PC-3 (cell line): ENCODE measurements at regions not wholly inside any gene's neighbourhood (a gene's known extent, or its start where the extent isn't known, plus 50 kb on each side); places are given as distances from the start of the nearest gene placed in this dataset.

Source experiments
- ATAC-seq: fragments of 200-7000 bp; cut with Tn5 transposase; 2 replicates; pipeline ENCODE4 v1.9.1; 2020; ENCODE audit warnings: mild to moderate bottlenecking, moderate library complexity
- BruUV-seq: library from RNA; stranded (reverse); fragments of 400-500 nt; replicated peaks from 2 replicates; lab custom pipeline; 2021; lab: Mats Ljungman, UMichigan
- CTCF ChIA-PET: fragments of 300-600 bp; sonication (Branson Sonifier 250); formaldehyde crosslinking; loops from one replicate; lab custom pipeline; 2022; ENCODE audit warnings: antibody characterized with exemption; lab: Charles Lee
- POLR2A ChIA-PET: fragments of 300-600 bp; sonication (Branson Sonifier 250); formaldehyde crosslinking; loops from one replicate; lab custom pipeline; 2022; ENCODE audit warnings: antibody characterized with exemption; ENCODE audit not compliant: unreplicated experiment; lab: Charles Lee
- DNase-seq: peaks from one replicate; pipeline ENCODE4 v3.0.0-alpha.2; 2015
- H2AFZ ChIP-seq: fragments of 300-600 bp; sonication (generic); 2 replicates; pipeline ENCODE4 v1.6.0; 2016; ENCODE audit warnings: antibody characterized with exemption, low read length
- H3F3A ChIP-seq: fragments of 300-600 bp; sonication (generic); one replicate; pipeline ENCODE4 v1.6.0; 2017; ENCODE audit warnings: antibody characterized with exemption, low read length, control low read depth, mild to moderate bottlenecking; ENCODE audit not compliant: unreplicated experiment
- H3K27ac ChIP-seq: fragments of 300-600 bp; sonication (generic); 2 replicates; pipeline ENCODE4 v1.5.1; 2016; ENCODE audit warnings: mild to moderate bottlenecking, low read length
- H3K27me3 ChIP-seq: fragments of 300-600 bp; sonication (generic); 2 replicates; pipeline ENCODE4 v1.6.1; 2016; ENCODE audit warnings: low read length, mixed read lengths
- H3K36me3 ChIP-seq: fragments of 300-600 bp; sonication (generic); 2 replicates; pipeline ENCODE4 v1.6.1; 2016; ENCODE audit warnings: low read depth, mixed run types, low read length, mixed read lengths
- H3K4me1 ChIP-seq: fragments of 300-600 bp; sonication (generic); 2 replicates; pipeline ENCODE4 v1.5.1; 2016; ENCODE audit warnings: low read length; ENCODE audit not compliant: insufficient read depth
- H3K4me2 ChIP-seq: fragments of 300-600 bp; sonication (generic); 2 replicates; pipeline ENCODE4 v1.6.0; 2016; ENCODE audit warnings: low read length
- H3K4me3 ChIP-seq: fragments of 300-600 bp; sonication (generic); 2 replicates; pipeline ENCODE4 v1.5.1; 2016; ENCODE audit warnings: mild to moderate bottlenecking, low read length, mixed read lengths
- H3K79me2 ChIP-seq: fragments of 300-600 bp; sonication (generic); 2 replicates; pipeline ENCODE4 v1.6.1; 2017; ENCODE audit warnings: low read length, mixed read lengths
- H3K9ac ChIP-seq: fragments of 300-600 bp; sonication (generic); 2 replicates; pipeline ENCODE4 v1.6.0; 2016; ENCODE audit warnings: mild to moderate bottlenecking, low read length
- H3K9me2 ChIP-seq: fragments of 300-600 bp; sonication (generic); replicated peaks from 2 replicates; pipeline ENCODE4 v1.6.1; 2016; ENCODE audit warnings: mixed run types, low read length, mixed read lengths
- H3K9me3 ChIP-seq: fragments of 300-600 bp; sonication (generic); 2 replicates; pipeline ENCODE4 v1.6.1; 2016; ENCODE audit warnings: low read length, mixed read lengths
- H4K20me1 ChIP-seq: fragments of 300-600 bp; sonication (generic); 2 replicates; pipeline ENCODE4 v1.6.1; 2016; ENCODE audit warnings: low read length, mixed read lengths
- CTCF ChIP-seq: fragments of 300-600 bp; sonication (generic); conservative IDR thresholded peaks from 2 replicates; pipeline ENCODE4 v1.5.1; 2017; ENCODE audit warnings: antibody characterized with exemption, low read depth, mild to moderate bottlenecking, low read length
- EZH2 ChIP-seq: fragments of 300-600 bp; sonication (generic); IDR thresholded peaks from one replicate; pipeline ENCODE4 v1.6.1; 2017; ENCODE audit warnings: antibody characterized with exemption, mild to moderate bottlenecking, low read length; ENCODE audit not compliant: unreplicated experiment
- EZH2phosphoT487 ChIP-seq: fragments of 300-600 bp; sonication (generic); IDR thresholded peaks from 2 replicates; pipeline ENCODE4 v1.6.1; 2018; ENCODE audit warnings: mild to moderate bottlenecking, antibody characterized with exemption, low read length, borderline replicate concordance
- intact Hi-C: fragments of 100-400 bp; cut with micrococcal nuclease; formaldehyde crosslinking; loops from 2 replicates; pipeline ENCODE4 v1.9.0; 2023

GRCh38 chr3:78351334-78351733, 1311.4 kb downstream of the ROBO2 start:
- no TSS peak for BruUV-seq
- H2AFZ ChIP-seq: no peak overlapping the region
- no peak overlapping the region for H3K4me2 ChIP-seq
- no peak overlapping the region for H3K4me3 ChIP-seq
- TF ChIP-seq EZH2phosphoT487: no peak
- no peak for TF ChIP-seq EZH2
- no peak for TF ChIP-seq CTCF
- ChIA-PET CTCF (no interaction called here), POLR2A (no interaction called here)
- H3K9me3 ChIP-seq: no peaks in the 10 kb centered on the region
- H3K4me1 ChIP-seq: no peaks in the 10 kb centered on the region
- H4K20me1 ChIP-seq: no peaks in the 10 kb centered on the region
- intact Hi-C loops: no loop called here
- H3K79me2 ChIP-seq: no peaks in the 10 kb centered on the region
- H3K36me3 ChIP-seq: no peaks in the 10 kb centered on the region
- H3K27me3 ChIP-seq: no peaks in the 10 kb centered on the region
- DNase-seq: no peak
- no peaks in the 10 kb centered on the region for H3K9me2 ChIP-seq
- no peak overlapping the region for H3K9ac ChIP-seq
- no peak for ATAC-seq
- no peaks in the 10 kb centered on the region for H3F3A ChIP-seq
- H3K27ac ChIP-seq: no peak overlapping the region

GRCh38 chr3:78353231-78353630, 1313.3 kb downstream of the ROBO2 start:
- intact Hi-C loops: no loop called here
- Histone ChIP-seq H3K9me2 (no peaks in the 10 kb centered on the region), H3K36me3 (no peaks in the 10 kb centered on the region), H3F3A (no peaks in the 10 kb centered on the region), H3K4me2 (no peak overlapping the region), H4K20me1 (no peaks in the 10 kb centered on the region), H2AFZ (no peak overlapping the region), H3K27ac (no peak overlapping the region), H3K27me3 (no peaks in the 10 kb centered on the region), H3K9me3 (no peaks in the 10 kb centered on the region), H3K9ac (no peak overlapping the region), H3K4me1 (no peaks in the 10 kb centered on the region), H3K4me3 (no peak overlapping the region), H3K79me2 (no peaks in the 10 kb centered on the region)
- DNase-seq: no peak
- ATAC-seq: no peak
- TF ChIP-seq EZH2 (no peak), EZH2phosphoT487 (no peak), CTCF (no peak)
- no TSS peak for BruUV-seq
- CTCF ChIA-PET: no interaction called here
- POLR2A ChIA-PET: no interaction called here

DNA sequence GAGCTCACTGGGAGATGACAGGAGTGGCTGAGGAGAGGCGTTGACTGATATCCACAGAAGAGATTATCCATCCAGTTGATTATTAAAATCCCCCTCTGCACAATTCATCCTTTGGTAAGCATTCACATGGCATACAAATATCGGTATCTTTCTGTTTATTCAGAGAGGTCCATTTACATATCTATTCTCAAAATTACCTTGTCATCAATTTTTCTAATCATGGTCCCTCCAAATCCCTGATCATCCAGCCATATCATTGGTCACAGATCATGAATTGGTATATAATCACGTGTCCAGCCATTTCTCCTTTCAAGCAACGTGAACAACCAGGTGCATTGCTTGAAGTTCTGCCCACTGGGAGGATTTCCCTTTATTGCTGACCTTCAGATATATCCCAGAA, 1321.0 kb downstream of the ROBO2 start:
- no peak for DNase-seq
- H3K36me3 ChIP-seq: no peaks in the 10 kb centered on the region
- H3K79me2 ChIP-seq: no peaks in the 10 kb centered on the region
- no peak overlapping the region for H3K4me3 ChIP-seq
- H4K20me1 ChIP-seq: no peaks in the 10 kb centered on the region
- intact Hi-C loops: no loop called here
- H3F3A ChIP-seq: no peaks in the 10 kb centered on the region
- H2AFZ ChIP-seq: no peak overlapping the region
- H3K4me2 ChIP-seq: no peak overlapping the region
- H3K9me3 ChIP-seq: no peaks in the 10 kb centered on the region
- ChIA-PET CTCF (interaction anchor here (0.7 kb wide), 1 partner anchor 26 kb away, joined by 5 read pairs; no protein-coding TSS in a partner anchor), POLR2A (no interaction called here)
- no peak overlapping the region for H3K27ac ChIP-seq
- no peaks in the 10 kb centered on the region for H3K27me3 ChIP-seq
- H3K9ac ChIP-seq: no peak overlapping the region
- no peaks in the 10 kb centered on the region for H3K9me2 ChIP-seq
- ATAC-seq: no peak
- no peak for TF ChIP-seq CTCF
- no peaks in the 10 kb centered on the region for H3K4me1 ChIP-seq
- no TSS peak for BruUV-seq
